Endothelial cell of umbilical vein (primary cell): ENCODE measurements at regions not wholly inside any gene's neighbourhood (a gene's known extent, or its start where the extent isn't known, plus 50 kb on each side); places are given as distances from the start of the nearest gene placed in this dataset.

Experiments
- BruUV-seq: library from RNA; stranded (reverse); fragments of 400-500 nt; replicated peaks from 2 replicates; lab custom pipeline; 2021; lab: Mats Ljungman, UMichigan
- CTCF ChIA-PET: fragments of 300-600, 350-600 bp; sonication (Branson Sonifier 250); formaldehyde crosslinking; loops from one replicate; lab custom pipeline; 2021; ENCODE audit warnings: antibody characterized with exemption, inconsistent platforms; lab: Charles Lee
- POLR2A ChIA-PET: fragments of 300-600, 350-600 bp; sonication (Branson Sonifier 250); formaldehyde crosslinking; loops from one replicate; lab custom pipeline; 2021; ENCODE audit warnings: antibody characterized with exemption, inconsistent platforms; lab: Charles Lee
- DNase-seq: peaks from one replicate; pipeline ENCODE4 v3.0.0-alpha.2; 2011; ENCODE audit warnings: low read depth, low spot score
- FAIRE-seq: peaks from 2 replicates; lab custom pipeline; 2011; peaks lifted over from hg19 to GRCh38; lab: Jason Lieb, UNC
- H2AFZ ChIP-seq: 2 replicates; pipeline ENCODE4 v1.6.0; 2012; ENCODE audit warnings: low read depth, low read length, control low read depth, inconsistent platforms
- H3K27ac ChIP-seq: 2 replicates; pipeline ENCODE4 v1.5.1; 2011; ENCODE audit warnings: low read depth, mild to moderate bottlenecking, control low read depth, low read length, moderate library complexity; ENCODE audit not compliant: insufficient read depth
- H3K27me3 ChIP-seq, 2 experiments: 2 replicates each; pipeline versions ENCODE4 v1.6.0 to v1.6.1; 2011; ENCODE audit warnings: low read length in 2 of 2, mixed read lengths in 1 of 2; ENCODE audit not compliant: control insufficient read depth in 2 of 2, insufficient read depth in 2 of 2
- H3K36me3 ChIP-seq, 2 experiments: 2 replicates in 1 of 2; 3 replicates in 1 of 2; pipeline ENCODE4 v1.5.1; 2011; ENCODE audit warnings: low read length in 2 of 2, mild to moderate bottlenecking in 1 of 2, moderate library complexity in 1 of 2; ENCODE audit not compliant: control insufficient read depth in 2 of 2, insufficient read depth in 2 of 2; ENCODE audit errors: extremely low read depth in 1 of 2
- H3K4me1 ChIP-seq: 3 replicates; pipeline ENCODE4 v1.5.1; 2011; ENCODE audit warnings: mild to moderate bottlenecking, low read length; ENCODE audit not compliant: control insufficient read depth, insufficient read depth; ENCODE audit errors: extremely low read depth
- H3K4me2 ChIP-seq: 2 replicates; pipeline ENCODE4 v1.6.1; 2011; ENCODE audit warnings: low read length, control low read depth, mixed read lengths; ENCODE audit not compliant: insufficient read depth
- H3K4me3 ChIP-seq, 3 experiments: fragments of 200-600 bp in 1 of 3; sonication (generic), shearing (Covaris generic) in 1 of 3; replicated peaks in 1 of 3; 2 replicates each; pipeline ENCODE4 v1.5.1; 2011 to 2016; ENCODE audit warnings: control low read depth in 3 of 3, low read length in 3 of 3, mild to moderate bottlenecking in 2 of 3, inconsistent platforms in 1 of 3, low read depth in 1 of 3, moderate library complexity in 1 of 3; ENCODE audit not compliant: insufficient read depth in 1 of 3
- H3K79me2 ChIP-seq: 2 replicates; pipeline ENCODE4 v1.6.0; 2012; ENCODE audit warnings: low read length, inconsistent platforms; ENCODE audit not compliant: control insufficient read depth, insufficient read depth
- H3K9ac ChIP-seq: replicated peaks from 2 replicates; pipeline ENCODE3; 2011; ENCODE audit warnings: low read length, control low read depth; ENCODE audit not compliant: insufficient read depth; ENCODE audit errors: extremely low read depth
- H3K9me1 ChIP-seq: replicated peaks from 3 replicates; pipeline ENCODE4 v1.6.0; 2011; ENCODE audit warnings: mild to moderate bottlenecking, low read length; ENCODE audit not compliant: control insufficient read depth, insufficient read depth; ENCODE audit errors: extremely low read depth
- H3K9me3 ChIP-seq: replicated peaks from 2 replicates; pipeline ENCODE4 v1.5.1; 2012; ENCODE audit warnings: low read length, inconsistent platforms; ENCODE audit not compliant: control insufficient read depth, insufficient read depth
- H4K20me1 ChIP-seq: replicated peaks from 2 replicates; pipeline ENCODE3; 2011; ENCODE audit warnings: mild to moderate bottlenecking, low read length; ENCODE audit not compliant: control insufficient read depth, insufficient read depth; ENCODE audit errors: extremely low read depth
- EZH2 ChIP-seq: IDR thresholded peaks from 2 replicates; pipeline ENCODE4 v1.6.1; 2012; ENCODE audit warnings: borderline replicate concordance, low read depth, mild to moderate bottlenecking, moderate library complexity, low read length, inconsistent platforms; ENCODE audit not compliant: severe bottlenecking
- FOS ChIP-seq: IDR thresholded peaks from 2 replicates; pipeline ENCODE4 v1.6.1; 2011; ENCODE audit warnings: mild to moderate bottlenecking, low read length, moderate library complexity, borderline replicate concordance; ENCODE audit not compliant: insufficient read depth
- GATA2 ChIP-seq: IDR thresholded peaks from 2 replicates; pipeline ENCODE4 v1.7.0; 2011; ENCODE audit warnings: low read depth, mild to moderate bottlenecking, moderate library complexity, mixed read lengths, low read length; ENCODE audit not compliant: insufficient read length, insufficient read depth
- JUN ChIP-seq: IDR thresholded peaks from 2 replicates; pipeline ENCODE4 v1.6.1; 2011; ENCODE audit warnings: borderline replicate concordance, low read depth; ENCODE audit not compliant: insufficient read length, insufficient read depth
- MYC ChIP-seq: IDR thresholded peaks from one replicate; pipeline ENCODE4 v1.6.1; 2011; ENCODE audit warnings: mild to moderate bottlenecking, low read depth, low read length
- POLR2A ChIP-seq: IDR thresholded peaks from 2 replicates; pipeline ENCODE4 v1.6.1; 2012; ENCODE audit warnings: low read depth, mild to moderate bottlenecking, control low read depth, low read length
- POLR2AphosphoS5 ChIP-seq: IDR thresholded peaks from 2 replicates; pipeline ENCODE4 v1.6.1; 2012; ENCODE audit warnings: low read depth, mild to moderate bottlenecking, control low read depth, low read length, moderate library complexity; ENCODE audit not compliant: insufficient read depth
- dilution Hi-C: fragments of 300-500 bp; cut with MboI; formaldehyde crosslinking; loops from one replicate; pipeline ENCODE4 v1.15.0; 2019; ENCODE audit warnings: low sequenced_read_pairs; ENCODE audit not compliant: extremely low pct_ligation_motif_present
- intact Hi-C: fragments of 100-400 bp; cut with micrococcal nuclease; formaldehyde crosslinking; loops from one replicate; pipeline ENCODE4 v1.10.0; 2022
- TF ChIP-seq, protein P1 (sequence below): IDR thresholded peaks from 2 replicates; pipeline ENCODE4 v1.6.1; 2011; ENCODE audit not compliant: insufficient read depth, insufficient read length
- TF ChIP-seq, protein P2 (sequence below), 2 donors: IDR thresholded peaks; 1 replicate in 1 of 2; 2 replicates in 1 of 2; pipeline ENCODE4 v1.5.1; 2011; ENCODE audit warnings: low read length in 2 of 2, mild to moderate bottlenecking in 2 of 2, moderate library complexity in 2 of 2, control low read depth in 1 of 2, inconsistent platforms in 1 of 2, low read depth in 1 of 2; ENCODE audit not compliant: insufficient read depth in 1 of 2; ENCODE audit errors: extremely low read depth in 1 of 2

GRCh38 chr2:215605214-215605613, 169.3 kb upstream of the FN1 start:
- dilution Hi-C loops = no loop called here
- BruUV-seq = no TSS peak
- no peaks in the 10 kb centered on the region for H3K36me3 ChIP-seq
- H3K9me3 ChIP-seq = no peaks in the 10 kb centered on the region
- no peak overlapping the region for H3K4me3 ChIP-seq
- H2AFZ ChIP-seq = no peak overlapping the region
- no peak for DNase-seq
- no peaks in the 10 kb centered on the region for H3K9me1 ChIP-seq
- no peak overlapping the region for H3K9ac ChIP-seq
- no peaks in the 10 kb centered on the region for H4K20me1 ChIP-seq
- H3K27ac ChIP-seq = no peak overlapping the region
- ChIA-PET CTCF (interaction anchor here (2.3 kb wide), 1 partner anchor 326 kb away, joined by 6 read pairs; no protein-coding TSS in a partner anchor), POLR2A (no interaction called here)
- H3K27me3 ChIP-seq = no peaks in the 10 kb centered on the region
- no peak for TF ChIP-seq FOS
- no peak overlapping the region for H3K4me2 ChIP-seq
- H3K79me2 ChIP-seq = no peaks in the 10 kb centered on the region
- H3K4me1 ChIP-seq = peaks cover 24% of the 10 kb centered on the region
- intact Hi-C loops = no loop called here
- no peak for FAIRE-seq

DNA sequence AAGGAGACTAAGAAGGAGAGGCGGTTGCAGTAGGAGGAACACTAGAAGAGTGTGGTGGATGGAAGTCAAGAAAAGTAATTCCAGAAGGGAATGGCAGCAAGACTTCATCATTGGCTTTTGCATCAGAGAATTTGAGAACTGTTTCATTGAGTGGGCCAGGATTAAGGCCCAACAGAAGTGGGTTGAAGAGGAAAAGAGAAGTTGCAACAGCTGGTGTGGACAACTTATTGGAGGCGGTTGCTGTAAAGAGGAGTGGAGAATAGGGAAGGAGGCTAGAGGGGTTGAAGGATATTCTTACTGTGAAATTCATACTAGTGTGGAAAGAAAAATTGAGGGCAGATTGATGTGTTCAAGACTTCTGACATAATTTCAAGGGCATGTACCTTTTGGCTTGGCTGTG, 168.7 kb upstream of the FN1 start:
- ChIA-PET CTCF (interaction anchor here (2.3 kb wide), 1 partner anchor 327 kb away, joined by 6 read pairs; no protein-coding TSS in a partner anchor), POLR2A (no interaction called here)
- DNase-seq (no peak), FAIRE-seq (no peak)
- H3K27ac ChIP-seq = no peak overlapping the region
- TF ChIP-seq FOS (no peak), GATA2 (no peak), POLR2A (no peak), JUN (no peak), EZH2 (no peak), MYC (no peak), POLR2AphosphoS5 (no peak)
- TF ChIP-seq, protein P1, sequence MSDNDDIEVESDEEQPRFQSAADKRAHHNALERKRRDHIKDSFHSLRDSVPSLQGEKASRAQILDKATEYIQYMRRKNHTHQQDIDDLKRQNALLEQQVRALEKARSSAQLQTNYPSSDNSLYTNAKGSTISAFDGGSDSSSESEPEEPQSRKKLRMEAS = no peak
- TF ChIP-seq, protein P2, sequence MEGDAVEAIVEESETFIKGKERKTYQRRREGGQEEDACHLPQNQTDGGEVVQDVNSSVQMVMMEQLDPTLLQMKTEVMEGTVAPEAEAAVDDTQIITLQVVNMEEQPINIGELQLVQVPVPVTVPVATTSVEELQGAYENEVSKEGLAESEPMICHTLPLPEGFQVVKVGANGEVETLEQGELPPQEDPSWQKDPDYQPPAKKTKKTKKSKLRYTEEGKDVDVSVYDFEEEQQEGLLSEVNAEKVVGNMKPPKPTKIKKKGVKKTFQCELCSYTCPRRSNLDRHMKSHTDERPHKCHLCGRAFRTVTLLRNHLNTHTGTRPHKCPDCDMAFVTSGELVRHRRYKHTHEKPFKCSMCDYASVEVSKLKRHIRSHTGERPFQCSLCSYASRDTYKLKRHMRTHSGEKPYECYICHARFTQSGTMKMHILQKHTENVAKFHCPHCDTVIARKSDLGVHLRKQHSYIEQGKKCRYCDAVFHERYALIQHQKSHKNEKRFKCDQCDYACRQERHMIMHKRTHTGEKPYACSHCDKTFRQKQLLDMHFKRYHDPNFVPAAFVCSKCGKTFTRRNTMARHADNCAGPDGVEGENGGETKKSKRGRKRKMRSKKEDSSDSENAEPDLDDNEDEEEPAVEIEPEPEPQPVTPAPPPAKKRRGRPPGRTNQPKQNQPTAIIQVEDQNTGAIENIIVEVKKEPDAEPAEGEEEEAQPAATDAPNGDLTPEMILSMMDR (IDR thresholded peaks at IDR 0.05; ENCODE audit: extremely low read depth in 1 of 2, insufficient read depth in 1 of 2, low read depth in 1 of 2, low read length in 2 of 2) = no peak
- no peaks in the 10 kb centered on the region for H3K27me3 ChIP-seq
- dilution Hi-C loops = no loop called here
- no peak overlapping the region for H3K4me3 ChIP-seq
- H3K9me1 ChIP-seq = no peaks in the 10 kb centered on the region
- H3K79me2 ChIP-seq = no peaks in the 10 kb centered on the region
- no peak overlapping the region for H2AFZ ChIP-seq
- H4K20me1 ChIP-seq = no peaks in the 10 kb centered on the region
- intact Hi-C loops = loop anchor here (5.0 kb wide), 1 partner anchor 88 kb away; no protein-coding TSS in a partner anchor
- H3K4me1 ChIP-seq = peaks cover 24% of the 10 kb centered on the region
- no peak overlapping the region for H3K9ac ChIP-seq
- no peak overlapping the region for H3K4me2 ChIP-seq
- H3K36me3 ChIP-seq = no peaks in the 10 kb centered on the region
- H3K9me3 ChIP-seq = no peaks in the 10 kb centered on the region
- no TSS peak for BruUV-seq
